Uterus (tissue), 3 donors: ENCODE measurements at regions not wholly inside any gene's neighbourhood (a gene's known extent, or its start where the extent isn't known, plus 50 kb on each side); places are given as distances from the start of the nearest gene placed in this dataset.

Source experiments
- DNase-seq, 2 donors: peaks; one replicate each; pipeline ENCODE4 v3.0.0-alpha.2; 2019 to 2020
- H3K27ac ChIP-seq, 2 donors: fragments of 200-600 bp; sonication (generic); 1 replicate in 1 of 2; 2 replicates in 1 of 2; pipeline ENCODE4 v1.5.1; 2016 to 2018
- H3K27me3 ChIP-seq, 2 donors: fragments of 200-600 bp; sonication (generic); one replicate each; pipeline ENCODE4 v1.5.1; 2018 to 2019; ENCODE audit warnings: control low read depth in 1 of 2
- H3K36me3 ChIP-seq, 2 donors: fragments of 200-600 bp; sonication (generic); one replicate each; pipeline ENCODE4 v1.5.1; 2019; ENCODE audit warnings: control low read depth in 1 of 2
- H3K4me1 ChIP-seq, 2 donors: fragments of 200-600 bp; sonication (generic); one replicate each; pipeline ENCODE4 v1.5.1; 2018 to 2019; ENCODE audit warnings: control low read depth in 1 of 2
- H3K4me3 ChIP-seq, 2 donors: fragments of 200-600 bp; sonication (generic); 1 replicate in 1 of 2; 2 replicates in 1 of 2; pipeline ENCODE4 v1.5.1; 2018 to 2019; ENCODE audit warnings: mild to moderate bottlenecking in 1 of 2
- H3K9me3 ChIP-seq, 2 donors: fragments of 200-600 bp; sonication (generic); one replicate each; pipeline ENCODE4 v1.5.1; 2019; ENCODE audit warnings: control low read depth in 1 of 2
- CTCF ChIP-seq, 4 experiments: fragments of 200-600 bp in 2 of 4; fragments of 450-650 bp in 2 of 4; sonication (generic) in 2 of 4; IDR thresholded peaks; one replicate each; pipeline ENCODE4 v1.5.1; 2016 to 2019; ENCODE audit warnings: antibody characterized with exemption in 4 of 4, mild to moderate bottlenecking in 2 of 4, moderate library complexity in 1 of 4
- POLR2A ChIP-seq, 2 donors: fragments of 450-650 bp; IDR thresholded peaks; one replicate each; pipeline ENCODE4 v1.6.1; 2016; ENCODE audit warnings: antibody characterized with exemption in 2 of 2, mild to moderate bottlenecking in 1 of 2, moderate library complexity in 1 of 2
- intact Hi-C: fragments of 100-400 bp; cut with DNase I; formaldehyde crosslinking; loops from one replicate; pipeline ENCODE4 v1.15.1; 2023; ENCODE audit warnings: low total_unique reads
- donor health status: DM: yes; HTN: yes; CAD: no.

GRCh38 chr5:145708169-145708568 is 127.0 kb downstream of the PRELID2 start:
- no peak for DNase-seq
- intact Hi-C loops = no loop called here
- no peaks in the 10 kb centered on the region for H3K9me3 ChIP-seq
- H3K4me1 ChIP-seq = no peaks in the 10 kb centered on the region
- no peak overlapping the region for H3K4me3 ChIP-seq
- no peaks in the 10 kb centered on the region for H3K27me3 ChIP-seq
- TF ChIP-seq CTCF (IDR thresholded peaks at IDR 0.05) = no peak
- TF ChIP-seq POLR2A (IDR thresholded peaks at IDR 0.05) = no peak
- no peak overlapping the region for H3K27ac ChIP-seq
- no peaks in the 10 kb centered on the region for H3K36me3 ChIP-seq

GRCh38 chr5:145704724-145705123 is 130.4 kb downstream of the PRELID2 start:
- TF ChIP-seq CTCF (IDR thresholded peaks at IDR 0.05) (no peak), POLR2A (IDR thresholded peaks at IDR 0.05) (no peak)
- H3K4me1 ChIP-seq = no peaks in the 10 kb centered on the region
- no peak overlapping the region for H3K27ac ChIP-seq
- H3K4me3 ChIP-seq = no peak overlapping the region
- no peak for DNase-seq
- no peaks in the 10 kb centered on the region for H3K9me3 ChIP-seq
- H3K36me3 ChIP-seq = no peaks in the 10 kb centered on the region
- intact Hi-C loops = no loop called here
- no peaks in the 10 kb centered on the region for H3K27me3 ChIP-seq

DNA sequence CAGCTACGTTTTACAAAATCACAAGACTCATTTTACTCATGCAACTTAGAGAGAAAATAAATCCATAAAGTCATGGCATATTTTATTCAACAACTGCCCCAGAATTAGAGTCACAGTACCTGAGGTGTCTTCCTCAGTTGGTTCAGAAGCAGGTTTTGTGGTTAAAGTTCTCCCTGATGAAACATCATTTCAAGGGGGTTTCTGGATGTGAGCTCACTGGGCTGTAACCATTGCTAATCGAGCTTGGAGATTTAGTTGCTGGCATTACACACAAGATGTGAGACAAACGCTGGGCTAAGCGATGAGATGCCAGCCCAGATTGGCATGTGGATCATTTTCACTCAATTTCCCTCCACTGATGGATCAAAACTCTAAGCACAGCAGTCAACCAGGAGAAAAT is 131.3 kb downstream of the PRELID2 start:
- H3K27me3 ChIP-seq = no peaks in the 10 kb centered on the region
- intact Hi-C loops = no loop called here

GRCh38 chr5:145701404-145701803 is 133.7 kb downstream of the PRELID2 start:
- Histone ChIP-seq H3K4me1 (no peaks in the 10 kb centered on the region), H3K27ac (no peak overlapping the region), H3K36me3 (no peaks in the 10 kb centered on the region), H3K27me3 (no peaks in the 10 kb centered on the region), H3K4me3 (no peak overlapping the region), H3K9me3 (no peaks in the 10 kb centered on the region)
- DNase-seq = no peak
- intact Hi-C loops = no loop called here
- TF ChIP-seq POLR2A (IDR thresholded peaks at IDR 0.05) (no peak), CTCF (IDR thresholded peaks at IDR 0.05) (no peak)

More for the DNA sequence above, 131.3 kb downstream of the PRELID2 start:
- no peaks in the 10 kb centered on the region for H3K36me3 ChIP-seq
- no peak for DNase-seq
- no peaks in the 10 kb centered on the region for H3K4me1 ChIP-seq
- H3K4me3 ChIP-seq = no peak overlapping the region
- no peak overlapping the region for H3K27ac ChIP-seq
- TF ChIP-seq POLR2A (IDR thresholded peaks at IDR 0.05) (no peak), CTCF (IDR thresholded peaks at IDR 0.05) (no peak)
- H3K9me3 ChIP-seq = no peaks in the 10 kb centered on the region

GRCh38 chr5:145699846-145700245 is 135.3 kb downstream of the PRELID2 start:
- DNase-seq = no peak
- intact Hi-C loops = no loop called here

More at GRCh38 chr5:145699846-145700245, 135.3 kb downstream of the PRELID2 start:
- no peak overlapping the region for H3K4me3 ChIP-seq
- no peaks in the 10 kb centered on the region for H3K36me3 ChIP-seq
- H3K4me1 ChIP-seq = no peaks in the 10 kb centered on the region
- no peak overlapping the region for H3K27ac ChIP-seq
- H3K9me3 ChIP-seq = no peaks in the 10 kb centered on the region
- no peaks in the 10 kb centered on the region for H3K27me3 ChIP-seq
- TF ChIP-seq CTCF (IDR thresholded peaks at IDR 0.05) (no peak), POLR2A (IDR thresholded peaks at IDR 0.05) (no peak)
